GM12878 (cell line): ENCODE measurements at regions not wholly inside any gene's neighbourhood (a gene's known extent, or its start where the extent isn't known, plus 50 kb on each side); places are given as distances from the start of the nearest gene placed in this dataset.

Experiments
- BMI1 ChIP-seq: fragments of 450-650 bp; IDR thresholded peaks from 2 replicates; pipeline ENCODE4 v1.6.1; 2016; ENCODE audit warnings: mild to moderate bottlenecking, moderate library complexity, borderline replicate concordance
- CBX5 ChIP-seq: sonication (generic); IDR thresholded peaks from 2 replicates; pipeline ENCODE4 v1.6.1; 2016; ENCODE audit warnings: low read depth, moderate library complexity, mild to moderate bottlenecking, inconsistent platforms
- POLR2A ChIP-seq: IDR thresholded peaks from 2 replicates; pipeline ENCODE4 v1.6.1; 2011; ENCODE audit warnings: low read depth, mild to moderate bottlenecking, low read length
- POLR2AphosphoS5 ChIP-seq: IDR thresholded peaks from 2 replicates; pipeline ENCODE4 v1.6.1; 2011; ENCODE audit warnings: mild to moderate bottlenecking, low read length, inconsistent platforms
- RCOR1 ChIP-seq: conservative IDR thresholded peaks from 2 replicates; pipeline ENCODE4 v1.6.1; 2012; ENCODE audit warnings: low read depth, low read length, improper control_type of control experiment
- TBL1XR1 ChIP-seq: IDR thresholded peaks from 2 replicates; pipeline ENCODE4 v1.6.1; 2012; ENCODE audit warnings: low read depth, low read length, improper control_type of control experiment
- TF ChIP-seq, protein P1 (sequence below): fragments of 450-650 bp; formaldehyde crosslinking; IDR thresholded peaks from 2 replicates; pipeline ENCODE4 v1.4.0; 2020; ENCODE audit warnings: mild to moderate bottlenecking, moderate library complexity
- TF ChIP-seq, protein P2 (sequence below), 3 experiments: IDR thresholded peaks in 2 of 3; conservative IDR thresholded peaks in 1 of 3; 2 replicates each; pipeline ENCODE4 v1.5.1; 2011; ENCODE audit warnings: low read depth in 3 of 3, low read length in 3 of 3, mild to moderate bottlenecking in 3 of 3, control low read depth in 2 of 3, moderate library complexity in 2 of 3, inconsistent platforms in 1 of 3, mixed read lengths in 1 of 3; ENCODE audit not compliant: control insufficient read depth in 2 of 3, insufficient read depth in 1 of 3; ENCODE audit errors: extremely low read depth in 1 of 3
- TF ChIP-seq, protein P3 (sequence below): fragments of 450-650 bp; IDR thresholded peaks from 2 replicates; pipeline ENCODE4 v1.6.1; 2018; ENCODE audit warnings: borderline replicate concordance, mild to moderate bottlenecking; ENCODE audit not compliant: partially characterized antibody

DNA sequence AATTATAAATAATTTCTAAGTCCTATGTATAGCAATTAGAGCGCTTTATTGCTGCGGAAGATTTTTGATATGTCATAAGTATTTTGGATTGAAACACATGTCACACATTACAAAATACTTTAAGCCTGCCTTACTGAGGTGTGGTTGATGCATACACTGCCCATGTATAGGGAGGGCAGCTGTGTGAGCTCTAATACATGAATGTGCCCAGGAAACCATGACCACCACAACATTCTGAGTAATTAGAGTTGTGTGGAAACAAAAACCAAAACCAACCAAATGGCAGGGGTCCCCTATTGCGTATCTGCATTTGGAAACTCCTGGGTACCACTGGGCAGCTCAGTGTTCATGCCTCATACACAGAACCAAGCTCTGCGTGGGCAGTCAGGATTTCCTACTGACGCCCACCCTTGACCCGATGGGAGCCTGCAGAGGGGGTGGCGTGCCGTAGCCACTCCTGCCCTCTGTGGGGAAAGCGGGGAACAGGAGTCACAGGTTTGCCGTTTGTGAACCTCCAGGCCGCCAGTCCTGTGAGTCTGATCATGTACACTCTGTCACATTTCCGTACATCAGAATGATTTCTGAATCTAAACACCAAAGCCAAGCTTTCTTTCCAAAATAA, 50.9 kb upstream of the PDE10A start:
- TF ChIP-seq POLR2A (no peak), TBL1XR1 (no peak), POLR2AphosphoS5 (no peak), RCOR1 (no peak), BMI1 (no peak), CBX5 (no peak)
- TF ChIP-seq, protein P1, sequence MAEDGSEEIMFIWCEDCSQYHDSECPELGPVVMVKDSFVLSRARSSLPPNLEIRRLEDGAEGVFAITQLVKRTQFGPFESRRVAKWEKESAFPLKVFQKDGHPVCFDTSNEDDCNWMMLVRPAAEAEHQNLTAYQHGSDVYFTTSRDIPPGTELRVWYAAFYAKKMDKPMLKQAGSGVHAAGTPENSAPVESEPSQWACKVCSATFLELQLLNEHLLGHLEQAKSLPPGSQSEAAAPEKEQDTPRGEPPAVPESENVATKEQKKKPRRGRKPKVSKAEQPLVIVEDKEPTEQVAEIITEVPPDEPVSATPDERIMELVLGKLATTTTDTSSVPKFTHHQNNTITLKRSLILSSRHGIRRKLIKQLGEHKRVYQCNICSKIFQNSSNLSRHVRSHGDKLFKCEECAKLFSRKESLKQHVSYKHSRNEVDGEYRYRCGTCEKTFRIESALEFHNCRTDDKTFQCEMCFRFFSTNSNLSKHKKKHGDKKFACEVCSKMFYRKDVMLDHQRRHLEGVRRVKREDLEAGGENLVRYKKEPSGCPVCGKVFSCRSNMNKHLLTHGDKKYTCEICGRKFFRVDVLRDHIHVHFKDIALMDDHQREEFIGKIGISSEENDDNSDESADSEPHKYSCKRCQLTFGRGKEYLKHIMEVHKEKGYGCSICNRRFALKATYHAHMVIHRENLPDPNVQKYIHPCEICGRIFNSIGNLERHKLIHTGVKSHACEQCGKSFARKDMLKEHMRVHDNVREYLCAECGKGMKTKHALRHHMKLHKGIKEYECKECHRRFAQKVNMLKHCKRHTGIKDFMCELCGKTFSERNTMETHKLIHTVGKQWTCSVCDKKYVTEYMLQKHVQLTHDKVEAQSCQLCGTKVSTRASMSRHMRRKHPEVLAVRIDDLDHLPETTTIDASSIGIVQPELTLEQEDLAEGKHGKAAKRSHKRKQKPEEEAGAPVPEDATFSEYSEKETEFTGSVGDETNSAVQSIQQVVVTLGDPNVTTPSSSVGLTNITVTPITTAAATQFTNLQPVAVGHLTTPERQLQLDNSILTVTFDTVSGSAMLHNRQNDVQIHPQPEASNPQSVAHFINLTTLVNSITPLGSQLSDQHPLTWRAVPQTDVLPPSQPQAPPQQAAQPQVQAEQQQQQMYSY (CRISPR knock-in tag): no peak
- TF ChIP-seq, protein P2, sequence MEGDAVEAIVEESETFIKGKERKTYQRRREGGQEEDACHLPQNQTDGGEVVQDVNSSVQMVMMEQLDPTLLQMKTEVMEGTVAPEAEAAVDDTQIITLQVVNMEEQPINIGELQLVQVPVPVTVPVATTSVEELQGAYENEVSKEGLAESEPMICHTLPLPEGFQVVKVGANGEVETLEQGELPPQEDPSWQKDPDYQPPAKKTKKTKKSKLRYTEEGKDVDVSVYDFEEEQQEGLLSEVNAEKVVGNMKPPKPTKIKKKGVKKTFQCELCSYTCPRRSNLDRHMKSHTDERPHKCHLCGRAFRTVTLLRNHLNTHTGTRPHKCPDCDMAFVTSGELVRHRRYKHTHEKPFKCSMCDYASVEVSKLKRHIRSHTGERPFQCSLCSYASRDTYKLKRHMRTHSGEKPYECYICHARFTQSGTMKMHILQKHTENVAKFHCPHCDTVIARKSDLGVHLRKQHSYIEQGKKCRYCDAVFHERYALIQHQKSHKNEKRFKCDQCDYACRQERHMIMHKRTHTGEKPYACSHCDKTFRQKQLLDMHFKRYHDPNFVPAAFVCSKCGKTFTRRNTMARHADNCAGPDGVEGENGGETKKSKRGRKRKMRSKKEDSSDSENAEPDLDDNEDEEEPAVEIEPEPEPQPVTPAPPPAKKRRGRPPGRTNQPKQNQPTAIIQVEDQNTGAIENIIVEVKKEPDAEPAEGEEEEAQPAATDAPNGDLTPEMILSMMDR (IDR thresholded peaks at IDR 0.05 in 2 of 3, conservative IDR thresholded peaks at IDR 0.05 in 1 of 3; ENCODE audit: control insufficient read depth in 2 of 3, extremely low read depth in 1 of 3, insufficient read depth in 1 of 3, low read depth in 3 of 3, low read length in 3 of 3): no peak
- TF ChIP-seq, protein P3, sequence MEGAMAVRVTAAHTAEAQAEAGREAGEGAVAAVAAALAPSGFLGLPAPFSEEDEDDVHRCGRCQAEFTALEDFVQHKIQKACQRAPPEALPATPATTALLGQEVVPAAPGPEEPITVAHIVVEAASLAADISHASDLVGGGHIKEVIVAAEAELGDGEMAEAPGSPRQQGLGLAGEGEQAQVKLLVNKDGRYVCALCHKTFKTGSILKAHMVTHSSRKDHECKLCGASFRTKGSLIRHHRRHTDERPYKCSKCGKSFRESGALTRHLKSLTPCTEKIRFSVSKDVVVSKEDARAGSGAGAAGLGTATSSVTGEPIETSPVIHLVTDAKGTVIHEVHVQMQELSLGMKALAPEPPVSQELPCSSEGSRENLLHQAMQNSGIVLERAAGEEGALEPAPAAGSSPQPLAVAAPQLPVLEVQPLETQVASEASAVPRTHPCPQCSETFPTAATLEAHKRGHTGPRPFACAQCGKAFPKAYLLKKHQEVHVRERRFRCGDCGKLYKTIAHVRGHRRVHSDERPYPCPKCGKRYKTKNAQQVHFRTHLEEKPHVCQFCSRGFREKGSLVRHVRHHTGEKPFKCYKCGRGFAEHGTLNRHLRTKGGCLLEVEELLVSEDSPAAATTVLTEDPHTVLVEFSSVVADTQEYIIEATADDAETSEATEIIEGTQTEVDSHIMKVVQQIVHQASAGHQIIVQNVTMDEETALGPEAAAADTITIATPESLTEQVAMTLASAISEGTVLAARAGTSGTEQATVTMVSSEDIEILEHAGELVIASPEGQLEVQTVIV: no peak
